Upper lobe of right lung (tissue), 1 donor: ENCODE measurements at regions not wholly inside any gene's neighbourhood (a gene's known extent, or its start where the extent isn't known, plus 50 kb on each side); places are given as distances from the start of the nearest gene placed in this dataset.

Source experiments
- ATAC-seq: fragments of 200-7000 bp; cut with Tn5 transposase; one replicate; pipeline ENCODE4 v1.9.1; 2020; ENCODE audit warnings: mild to moderate bottlenecking, moderate library complexity
- DNase-seq: peaks from one replicate; pipeline ENCODE4 v3.0.0-alpha.2; 2020
- H3K27ac ChIP-seq: fragments of 200-600 bp; one replicate; pipeline ENCODE4 v1.8.0; 2022
- H3K27me3 ChIP-seq: fragments of 200-600 bp; one replicate; pipeline ENCODE4 v1.8.0; 2022; ENCODE audit warnings: mild to moderate bottlenecking
- H3K36me3 ChIP-seq: fragments of 200-600 bp; one replicate; pipeline ENCODE4 v1.8.0; 2022
- H3K4me1 ChIP-seq: fragments of 200-600 bp; one replicate; pipeline ENCODE4 v1.8.0; 2022
- H3K4me3 ChIP-seq: fragments of 200-600 bp; one replicate; pipeline ENCODE4 v1.8.0; 2022; ENCODE audit warnings: mild to moderate bottlenecking
- H3K9me3 ChIP-seq: fragments of 200-600 bp; one replicate; pipeline ENCODE4 v1.8.0; 2022
- intact Hi-C: fragments of 100-400 bp; cut with DNase I; formaldehyde crosslinking; loops from one replicate; pipeline ENCODE4 v1.11.0; 2022
- TF ChIP-seq, protein P1 (sequence below): fragments of 200-600 bp; IDR thresholded peaks from one replicate; pipeline ENCODE4 v1.8.0; 2022; ENCODE audit warnings: antibody characterized with exemption
- donor health status: DM: no; HTN: yes; CAD: no; lungs with severe emphysema.

DNA sequence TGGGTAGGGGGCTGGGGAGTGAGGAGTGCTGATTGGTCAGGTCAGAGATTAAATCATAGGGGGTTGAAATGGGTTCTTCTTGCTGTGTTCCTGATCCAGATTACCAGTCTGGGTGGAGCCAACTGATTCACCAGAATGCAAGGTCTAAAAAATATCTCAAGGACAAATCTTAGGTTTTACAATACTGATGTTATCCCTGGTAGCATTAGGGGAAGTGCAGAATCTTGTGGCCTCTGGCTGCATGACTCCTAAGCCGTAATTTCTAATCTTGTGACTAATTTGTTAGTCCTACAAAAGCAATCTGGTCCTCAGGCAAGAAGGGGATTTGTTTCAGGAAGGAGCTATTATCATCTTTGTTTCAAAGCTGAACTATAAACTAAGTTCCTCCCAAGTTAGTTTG, 289.2 kb upstream of the KYNU start:
- Histone ChIP-seq H3K4me3 (no peak overlapping the region), H3K27me3 (no peaks in the 10 kb centered on the region), H3K9me3 (no peaks in the 10 kb centered on the region), H3K36me3 (no peaks in the 10 kb centered on the region), H3K4me1 (no peaks in the 10 kb centered on the region), H3K27ac (no peak overlapping the region)
- intact Hi-C loops = no loop called here
- TF ChIP-seq, protein P1, sequence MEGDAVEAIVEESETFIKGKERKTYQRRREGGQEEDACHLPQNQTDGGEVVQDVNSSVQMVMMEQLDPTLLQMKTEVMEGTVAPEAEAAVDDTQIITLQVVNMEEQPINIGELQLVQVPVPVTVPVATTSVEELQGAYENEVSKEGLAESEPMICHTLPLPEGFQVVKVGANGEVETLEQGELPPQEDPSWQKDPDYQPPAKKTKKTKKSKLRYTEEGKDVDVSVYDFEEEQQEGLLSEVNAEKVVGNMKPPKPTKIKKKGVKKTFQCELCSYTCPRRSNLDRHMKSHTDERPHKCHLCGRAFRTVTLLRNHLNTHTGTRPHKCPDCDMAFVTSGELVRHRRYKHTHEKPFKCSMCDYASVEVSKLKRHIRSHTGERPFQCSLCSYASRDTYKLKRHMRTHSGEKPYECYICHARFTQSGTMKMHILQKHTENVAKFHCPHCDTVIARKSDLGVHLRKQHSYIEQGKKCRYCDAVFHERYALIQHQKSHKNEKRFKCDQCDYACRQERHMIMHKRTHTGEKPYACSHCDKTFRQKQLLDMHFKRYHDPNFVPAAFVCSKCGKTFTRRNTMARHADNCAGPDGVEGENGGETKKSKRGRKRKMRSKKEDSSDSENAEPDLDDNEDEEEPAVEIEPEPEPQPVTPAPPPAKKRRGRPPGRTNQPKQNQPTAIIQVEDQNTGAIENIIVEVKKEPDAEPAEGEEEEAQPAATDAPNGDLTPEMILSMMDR = no peak
- ATAC-seq (no peak), DNase-seq (no peak)

- no peaks in the 10 kb centered on the region for H3K36me3 ChIP-seq
- H3K27ac ChIP-seq = no peak overlapping the region
- no peaks in the 10 kb centered on the region for H3K9me3 ChIP-seq
- TF ChIP-seq, protein P1 = no peak
- no peaks in the 10 kb centered on the region for H3K27me3 ChIP-seq
- intact Hi-C loops = no loop called here
- ATAC-seq (no peak), DNase-seq (no peak)
- no peaks in the 10 kb centered on the region for H3K4me1 ChIP-seq
- no peak overlapping the region for H3K4me3 ChIP-seq
Measured at GRCh38 chr2:142586693-142587580, 290.5 kb upstream of the KYNU start.

DNA sequence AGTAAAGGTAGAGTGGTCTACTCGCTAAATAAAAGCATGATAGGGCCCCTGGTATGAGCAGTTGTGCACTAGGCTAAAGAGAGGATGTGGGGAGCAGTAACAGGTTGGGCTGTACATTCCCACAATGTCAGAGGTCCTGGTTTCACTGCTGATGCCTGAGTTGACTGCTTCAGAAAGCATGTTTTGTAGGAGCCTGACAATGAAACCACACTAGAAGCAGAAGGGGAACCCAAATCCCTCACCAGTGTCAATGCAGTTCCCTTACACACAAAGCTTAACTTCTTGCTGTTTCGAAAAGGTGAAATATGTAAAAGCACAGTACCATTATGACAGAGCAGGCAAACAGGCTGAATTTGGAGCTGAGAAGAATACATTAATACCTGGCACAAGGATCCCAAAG, 291.7 kb upstream of the KYNU start:
- Histone ChIP-seq H3K4me1 (no peaks in the 10 kb centered on the region), H3K27me3 (no peaks in the 10 kb centered on the region), H3K27ac (no peak overlapping the region), H3K36me3 (no peaks in the 10 kb centered on the region), H3K4me3 (no peak overlapping the region), H3K9me3 (no peaks in the 10 kb centered on the region)
- TF ChIP-seq, protein P1 = no peak
- DNase-seq = no peak
- intact Hi-C loops = no loop called here
- ATAC-seq = no peak

- TF ChIP-seq, protein P1 = no peak
- Histone ChIP-seq H3K36me3 (no peaks in the 10 kb centered on the region), H3K9me3 (no peaks in the 10 kb centered on the region), H3K4me1 (no peaks in the 10 kb centered on the region), H3K4me3 (no peak overlapping the region), H3K27ac (no peak overlapping the region), H3K27me3 (no peaks in the 10 kb centered on the region)
- DNase-seq (no peak), ATAC-seq (no peak)
- intact Hi-C loops = no loop called here
Measured at GRCh38 chr2:142582317-142582716, 295.1 kb upstream of the KYNU start.

GRCh38 chr2:142581491-142581890, 296.0 kb upstream of the KYNU start:
- intact Hi-C loops = no loop called here

More at GRCh38 chr2:142581491-142581890, 296.0 kb upstream of the KYNU start:
- Histone ChIP-seq H3K9me3 (no peaks in the 10 kb centered on the region), H3K4me1 (no peaks in the 10 kb centered on the region), H3K27me3 (no peaks in the 10 kb centered on the region), H3K4me3 (no peak overlapping the region), H3K36me3 (no peaks in the 10 kb centered on the region), H3K27ac (no peak overlapping the region)
- DNase-seq (no peak), ATAC-seq (no peak)
- TF ChIP-seq, protein P1 = no peak
